ENCODE measurements at regions not wholly inside any gene's neighbourhood (a gene's known extent, or its start where the extent isn't known, plus 50 kb on each side); places are given as distances from the start of the nearest gene placed in this dataset.

GRCh38 chr2:221822416-221822815 lies 250.3 kb upstream of the EPHA4 start:
- peaks cover 0 to 13% of the 10 kb centered on the region in 2 donors for H3K4me1 ChIP-seq (replicated peaks in 1 of 2)
- no peak overlapping the region for H3K27ac ChIP-seq
- 0 to 100% (median 85%) methylated on average over 1 to 2 of the region's 2 CpGs for WGBS, 10 experiments
- in situ Hi-C loops (cut with MboI; ENCODE audit: low pct_unique_long_range_greater_than_20kb in 2 of 9, low sequenced_read_pairs in 9 of 9, unreplicated experiment in 9 of 9), result no loop called here
- ATAC-seq (replicated peaks in 6 of 8), result no peak
- no peak overlapping the region for H3K4me3 ChIP-seq

GRCh38 chr2:221818616-221819320 lies 246.7 kb upstream of the EPHA4 start:
- 0 to 77% (median 61%) methylated on average over 1 to 8 of the region's 9 CpGs for WGBS, 10 experiments
- no peak overlapping the region for H3K4me3 ChIP-seq
- H3K27ac ChIP-seq, result no peak overlapping the region
- in situ Hi-C loops (cut with MboI; ENCODE audit: low pct_unique_long_range_greater_than_20kb in 2 of 9, low sequenced_read_pairs in 9 of 9, unreplicated experiment in 9 of 9), result no loop called here
- peak in 5 of 8 experiments; percentile 39 to 81 (median 49) for ATAC-seq (replicated peaks in 6 of 8)
- peaks cover 0 to 13% of the 10 kb centered on the region in 2 donors for H3K4me1 ChIP-seq (replicated peaks in 1 of 2)

- Histone ChIP-seq H3K4me1 (replicated peaks in 1 of 2) (peaks cover 0 to 13% of the 10 kb centered on the region in 2 donors), H3K27ac (no peak overlapping the region), H3K4me3 (no peak overlapping the region)
- peak in 1 of 8 experiments; percentile 3 for ATAC-seq (replicated peaks in 6 of 8)
- in situ Hi-C loops (cut with MboI; ENCODE audit: low pct_unique_long_range_greater_than_20kb in 2 of 9, low sequenced_read_pairs in 9 of 9, unreplicated experiment in 9 of 9), result no loop called here
- 20 to 100% (median 100%) methylated on average over 1 to 2 of the region's 3 CpGs; no CpG with 5 or more reads in 5 of the 10 experiments for WGBS, 10 experiments
Observed at GRCh38 chr2:221817878-221818277, 245.8 kb upstream of the EPHA4 start.

GRCh38 chr2:221817052-221817451 lies 244.9 kb upstream of the EPHA4 start:
- ATAC-seq (replicated peaks in 6 of 8), result peak in 2 of 8 experiments; percentile 37 to 41
- in situ Hi-C loops (cut with MboI; ENCODE audit: low pct_unique_long_range_greater_than_20kb in 2 of 9, low sequenced_read_pairs in 9 of 9, unreplicated experiment in 9 of 9), result no loop called here
- Histone ChIP-seq H3K27ac (no peak overlapping the region), H3K4me3 (no peak overlapping the region), H3K4me1 (replicated peaks in 1 of 2) (peaks cover 0 to 13% of the 10 kb centered on the region in 2 donors)
- WGBS, 10 experiments, result 61 to 100% (median 90%) methylated on average over 1 to 4 of the region's 4 CpGs; no CpG with 5 or more reads in 6 of the 10 experiments

GRCh38 chr2:221816566-221816965 lies 244.5 kb upstream of the EPHA4 start:
- Histone ChIP-seq H3K4me3 (no peak overlapping the region), H3K27ac (no peak overlapping the region), H3K4me1 (replicated peaks in 1 of 2) (peaks cover 0 to 13% of the 10 kb centered on the region in 2 donors)
- 9 to 100% (median 96%) methylated on average over 1 to 9 of the region's 9 CpGs; no CpG with 5 or more reads in 1 of the 10 experiments for WGBS, 10 experiments
- in situ Hi-C loops (cut with MboI; ENCODE audit: low pct_unique_long_range_greater_than_20kb in 2 of 9, low sequenced_read_pairs in 9 of 9, unreplicated experiment in 9 of 9), result no loop called here
- ATAC-seq (replicated peaks in 6 of 8), result no peak

GRCh38 chr2:221810650-221811049 lies 238.5 kb upstream of the EPHA4 start:
- Histone ChIP-seq H3K27ac (no peak overlapping the region), H3K4me1 (replicated peaks in 1 of 2) (peaks cover 12 to 22% of the 10 kb centered on the region in 2 donors), H3K4me3 (no peak overlapping the region)
- ATAC-seq (replicated peaks in 6 of 8), result peak in 3 of 8 experiments; percentile 59 to 85 (median 71)
- in situ Hi-C loops (cut with MboI; ENCODE audit: low pct_unique_long_range_greater_than_20kb in 2 of 9, low sequenced_read_pairs in 9 of 9, unreplicated experiment in 9 of 9), result no loop called here

- Histone ChIP-seq H3K27ac (no peak overlapping the region), H3K4me3 (no peak overlapping the region), H3K4me1 (replicated peaks in 1 of 2) (peaks cover 12 to 22% of the 10 kb centered on the region in 2 donors)
- 0 to 31% (median 7%) methylated on average over 1 to 4 of the region's 4 CpGs; no CpG with 5 or more reads in 3 of the 10 experiments for WGBS, 10 experiments
- peak in 3 of 8 experiments; percentile 35 to 68 (median 67) for ATAC-seq (replicated peaks in 6 of 8)
- in situ Hi-C loops (cut with MboI; ENCODE audit: low pct_unique_long_range_greater_than_20kb in 2 of 9, low sequenced_read_pairs in 9 of 9, unreplicated experiment in 9 of 9), result no loop called here
Observed at GRCh38 chr2:221810245-221810644, 238.1 kb upstream of the EPHA4 start.

- no peak for ATAC-seq (replicated peaks in 6 of 8)
- peaks cover 12 to 22% of the 10 kb centered on the region in 2 donors for H3K4me1 ChIP-seq (replicated peaks in 1 of 2)
- in situ Hi-C loops (cut with MboI; ENCODE audit: low pct_unique_long_range_greater_than_20kb in 2 of 9, low sequenced_read_pairs in 9 of 9, unreplicated experiment in 9 of 9), result no loop called here
- no peak overlapping the region for H3K4me3 ChIP-seq
- 0 to 92% (median 45%) methylated on average over 1 of the region's 1 CpG; no CpG with 5 or more reads in 2 of the 10 experiments for WGBS, 10 experiments
- no peak overlapping the region for H3K27ac ChIP-seq
Observed at GRCh38 chr2:221808488-221808887, 236.4 kb upstream of the EPHA4 start.

- Histone ChIP-seq H3K27ac (no peak overlapping the region), H3K4me3 (no peak overlapping the region), H3K4me1 (replicated peaks in 1 of 2) (peaks cover 12 to 22% of the 10 kb centered on the region in 2 donors)
- 0 to 100% (median 73%) methylated on average over 1 of the region's 1 CpG; no CpG with 5 or more reads in 4 of the 10 experiments for WGBS, 10 experiments
- ATAC-seq (replicated peaks in 6 of 8), result no peak
- in situ Hi-C loops (cut with MboI; ENCODE audit: low pct_unique_long_range_greater_than_20kb in 2 of 9, low sequenced_read_pairs in 9 of 9, unreplicated experiment in 9 of 9), result no loop called here
Observed at GRCh38 chr2:221807706-221808105, 235.6 kb upstream of the EPHA4 start.

- no peak overlapping the region for H3K27ac ChIP-seq
- WGBS, 10 experiments, result 0 to 88% (median 63%) methylated on average over 1 of the region's 1 CpG; no CpG with 5 or more reads in 5 of the 10 experiments
- H3K4me3 ChIP-seq, result no peak overlapping the region
- ATAC-seq (replicated peaks in 6 of 8), result peak in 1 of 8 experiments; percentile 60
- in situ Hi-C loops (cut with MboI; ENCODE audit: low pct_unique_long_range_greater_than_20kb in 2 of 9, low sequenced_read_pairs in 9 of 9, unreplicated experiment in 9 of 9), result no loop called here
- H3K4me1 ChIP-seq (replicated peaks in 1 of 2), result no peaks in the 10 kb centered on the region
Observed at GRCh38 chr2:221802089-221802488, 230.0 kb upstream of the EPHA4 start.

- WGBS, 10 experiments, result 13 to 56% (median 25%) methylated on average over 2 to 7 of the region's 7 CpGs; no CpG with 5 or more reads in 1 of the 10 experiments
- H3K4me1 ChIP-seq (replicated peaks in 1 of 2), result peaks cover 4 to 7% of the 10 kb centered on the region in 2 donors
- no peak overlapping the region for H3K4me3 ChIP-seq
- peak in 7 of 8 experiments; percentile 38 to 71 (median 61) for ATAC-seq (replicated peaks in 6 of 8)
- in situ Hi-C loops (cut with MboI; ENCODE audit: low pct_unique_long_range_greater_than_20kb in 2 of 9, low sequenced_read_pairs in 9 of 9, unreplicated experiment in 9 of 9), result no loop called here
- no peak overlapping the region for H3K27ac ChIP-seq
Observed at GRCh38 chr2:221792971-221793521, 220.9 kb upstream of the EPHA4 start.

- Histone ChIP-seq H3K4me1 (replicated peaks in 1 of 2) (peaks cover 4 to 7% of the 10 kb centered on the region in 2 donors), H3K4me3 (no peak overlapping the region), H3K27ac (no peak overlapping the region)
- in situ Hi-C loops (cut with MboI; ENCODE audit: low pct_unique_long_range_greater_than_20kb in 2 of 9, low sequenced_read_pairs in 9 of 9, unreplicated experiment in 9 of 9), result no loop called here
- peak in 2 of 8 experiments; percentile 61 to 90 for ATAC-seq (replicated peaks in 6 of 8)
- WGBS, 10 experiments, result 25 to 100% (median 86%) methylated on average over 1 to 2 of the region's 2 CpGs; no CpG with 5 or more reads in 1 of the 10 experiments
Observed at GRCh38 chr2:221791844-221792243, 219.7 kb upstream of the EPHA4 start.

GRCh38 chr2:221787561-221787960 lies 215.5 kb upstream of the EPHA4 start:
- in situ Hi-C loops (cut with MboI; ENCODE audit: low pct_unique_long_range_greater_than_20kb in 2 of 9, low sequenced_read_pairs in 9 of 9, unreplicated experiment in 9 of 9), result no loop called here
- ATAC-seq (replicated peaks in 6 of 8), result no peak
- 60 to 100% (median 82%) methylated on average over 1 to 3 of the region's 4 CpGs; no CpG with 5 or more reads in 4 of the 10 experiments for WGBS, 10 experiments

More at GRCh38 chr2:221787561-221787960, 215.5 kb upstream of the EPHA4 start:
- no peak overlapping the region for H3K4me3 ChIP-seq
- no peak overlapping the region for H3K27ac ChIP-seq
- H3K4me1 ChIP-seq (replicated peaks in 1 of 2), result no peaks in the 10 kb centered on the region
